ENCODE measurements at regions not wholly inside any gene's neighbourhood (a gene's known extent, or its start where the extent isn't known, plus 50 kb on each side); places are given as distances from the start of the nearest gene placed in this dataset.

DNA sequence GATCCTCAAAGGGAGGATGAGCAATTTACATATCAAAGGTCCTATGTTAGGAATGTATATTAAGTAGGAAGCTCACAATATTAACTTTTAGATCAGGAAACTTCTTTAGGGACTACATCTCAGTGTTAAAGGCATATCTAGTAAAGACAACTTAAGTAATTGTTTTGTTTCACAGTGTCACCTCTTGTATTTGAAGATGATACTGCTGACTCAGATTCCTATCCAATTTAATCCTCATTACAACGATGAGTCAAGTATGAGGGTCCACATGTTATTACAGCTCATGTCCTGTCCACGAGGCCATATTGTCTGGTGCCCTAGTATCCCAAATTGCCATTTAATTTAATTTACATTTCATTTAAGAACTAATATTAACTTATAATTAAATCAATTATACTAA lies 523.9 kb downstream of the CCDC85A start:
- TF ChIP-seq, protein P1, sequence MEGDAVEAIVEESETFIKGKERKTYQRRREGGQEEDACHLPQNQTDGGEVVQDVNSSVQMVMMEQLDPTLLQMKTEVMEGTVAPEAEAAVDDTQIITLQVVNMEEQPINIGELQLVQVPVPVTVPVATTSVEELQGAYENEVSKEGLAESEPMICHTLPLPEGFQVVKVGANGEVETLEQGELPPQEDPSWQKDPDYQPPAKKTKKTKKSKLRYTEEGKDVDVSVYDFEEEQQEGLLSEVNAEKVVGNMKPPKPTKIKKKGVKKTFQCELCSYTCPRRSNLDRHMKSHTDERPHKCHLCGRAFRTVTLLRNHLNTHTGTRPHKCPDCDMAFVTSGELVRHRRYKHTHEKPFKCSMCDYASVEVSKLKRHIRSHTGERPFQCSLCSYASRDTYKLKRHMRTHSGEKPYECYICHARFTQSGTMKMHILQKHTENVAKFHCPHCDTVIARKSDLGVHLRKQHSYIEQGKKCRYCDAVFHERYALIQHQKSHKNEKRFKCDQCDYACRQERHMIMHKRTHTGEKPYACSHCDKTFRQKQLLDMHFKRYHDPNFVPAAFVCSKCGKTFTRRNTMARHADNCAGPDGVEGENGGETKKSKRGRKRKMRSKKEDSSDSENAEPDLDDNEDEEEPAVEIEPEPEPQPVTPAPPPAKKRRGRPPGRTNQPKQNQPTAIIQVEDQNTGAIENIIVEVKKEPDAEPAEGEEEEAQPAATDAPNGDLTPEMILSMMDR (IDR thresholded peaks at IDR 0.05): no peak
- TF ChIP-seq POLR2A (IDR thresholded peaks at IDR 0.05): no peak

Data from tibial nerve (tissue), 3 donors.